GM12891 (cell line): ENCODE measurements at regions not wholly inside any gene's neighbourhood (a gene's known extent, or its start where the extent isn't known, plus 50 kb on each side); places are given as distances from the start of the nearest gene placed in this dataset.

ENCODE experiments used
- POLR2A ChIP-seq: IDR thresholded peaks from 2 replicates; pipeline ENCODE4 v1.6.1; 2011; ENCODE audit warnings: low read depth, low read length, control low read depth
- TAF1 ChIP-seq: IDR thresholded peaks from 2 replicates; pipeline ENCODE4 v1.6.1; 2011; ENCODE audit warnings: low read depth, low read length, control low read depth

- TF ChIP-seq POLR2A (no peak), TAF1 (no peak)
Measured at GRCh38 chr6:166104107-166104506, 63.5 kb downstream of the TBXT start.
